ENCODE measurements at regions not wholly inside any gene's neighbourhood (a gene's known extent, or its start where the extent isn't known, plus 50 kb on each side); places are given as distances from the start of the nearest gene placed in this dataset.
A peak's percentile ranks its signal among the peaks of the same experiment; 100 is the strongest.
"Not testable (repeated sequence)": the region's sequence is repeated elsewhere in the genome, so short reads cannot be mapped to it uniquely, and the experiment has no call there.

DNA sequence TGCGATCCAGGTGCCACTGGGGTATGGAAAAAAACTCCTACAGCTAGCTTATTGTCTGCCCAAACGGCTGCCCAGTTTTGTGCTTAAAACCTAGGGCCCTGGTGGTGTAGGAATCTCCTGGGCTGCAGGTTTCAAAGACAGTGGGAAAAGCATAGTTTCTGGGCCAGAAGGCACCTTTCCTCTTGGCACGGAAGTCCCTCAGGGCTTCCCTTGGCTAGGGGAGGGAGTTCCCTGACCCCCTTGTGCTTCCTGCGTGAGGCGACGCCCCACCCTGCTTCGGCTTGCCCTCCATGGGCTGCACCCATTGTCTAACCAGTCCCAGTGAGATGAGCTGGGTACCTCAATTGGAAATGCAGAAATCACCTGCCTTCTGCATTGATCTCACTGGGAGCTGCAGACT lies 135.0 kb downstream of the CXCL12 start:
- H3K27me3 ChIP-seq (ENCODE audit: low read depth, low read length); H3K36me3 ChIP-seq (replicated peaks; ENCODE audit: low read depth, low read length); H2AFZ ChIP-seq (ENCODE audit: low read depth, low read length); H3K9ac ChIP-seq (ENCODE audit: low read length); H3K4me3 ChIP-seq (ENCODE audit: low read length); H3K9me3 ChIP-seq (ENCODE audit: insufficient read depth, low read length); H3K27ac ChIP-seq (ENCODE audit: low read length); H3K79me2 ChIP-seq (ENCODE audit: low read length); H4K20me1 ChIP-seq (ENCODE audit: insufficient read depth, low read length); H3K4me1 ChIP-seq (ENCODE audit: low read length): not testable (repeated sequence)
- H3K4me2 ChIP-seq (ENCODE audit: low read length) = peak overlapping the region; percentile 20; the same call in 1 of the 2 replicates

GRCh38 chr10:44249490-44249889 lies 135.4 kb downstream of the CXCL12 start:
- Histone ChIP-seq H3K9ac (ENCODE audit: low read length) (no peak overlapping the region), H3K4me3 (ENCODE audit: low read length) (no peak overlapping the region), H2AFZ (ENCODE audit: low read depth, low read length) (no peak overlapping the region)

GRCh38 chr10:44246700-44247099 lies 138.2 kb downstream of the CXCL12 start:
- H3K27me3 ChIP-seq (ENCODE audit: low read depth, low read length); H3K36me3 ChIP-seq (replicated peaks; ENCODE audit: low read depth, low read length); H3K4me1 ChIP-seq (ENCODE audit: low read length); H3K9ac ChIP-seq (ENCODE audit: low read length); H2AFZ ChIP-seq (ENCODE audit: low read depth, low read length); H4K20me1 ChIP-seq (ENCODE audit: insufficient read depth, low read length); H3K27ac ChIP-seq (ENCODE audit: low read length); H3K9me3 ChIP-seq (ENCODE audit: insufficient read depth, low read length); H3K4me3 ChIP-seq (ENCODE audit: low read length); H3K4me2 ChIP-seq (ENCODE audit: low read length); H3K79me2 ChIP-seq (ENCODE audit: low read length): not testable (repeated sequence)

More at GRCh38 chr10:44249490-44249889, 135.4 kb downstream of the CXCL12 start:
- Histone ChIP-seq H3K27ac (ENCODE audit: low read length) (no peak overlapping the region), H3K27me3 (ENCODE audit: low read depth, low read length) (no peaks in the 10 kb centered on the region), H3K79me2 (ENCODE audit: low read length) (no peaks in the 10 kb centered on the region), H3K4me1 (ENCODE audit: low read length) (no peaks in the 10 kb centered on the region; the same call in 1 of the 2 replicates), H3K4me2 (ENCODE audit: low read length) (peak overlapping the region; percentile 20; the same call in 1 of the 2 replicates), H3K36me3 (replicated peaks; ENCODE audit: low read depth, low read length) (no peaks in the 10 kb centered on the region), H4K20me1 (ENCODE audit: insufficient read depth, low read length) (no peaks in the 10 kb centered on the region), H3K9me3 (ENCODE audit: insufficient read depth, low read length) (no peaks in the 10 kb centered on the region)
- no peak for TF ChIP-seq EZH2phosphoT487 (IDR thresholded peaks at IDR 0.05; ENCODE audit: low read depth)
- TF ChIP-seq, protein P1, sequence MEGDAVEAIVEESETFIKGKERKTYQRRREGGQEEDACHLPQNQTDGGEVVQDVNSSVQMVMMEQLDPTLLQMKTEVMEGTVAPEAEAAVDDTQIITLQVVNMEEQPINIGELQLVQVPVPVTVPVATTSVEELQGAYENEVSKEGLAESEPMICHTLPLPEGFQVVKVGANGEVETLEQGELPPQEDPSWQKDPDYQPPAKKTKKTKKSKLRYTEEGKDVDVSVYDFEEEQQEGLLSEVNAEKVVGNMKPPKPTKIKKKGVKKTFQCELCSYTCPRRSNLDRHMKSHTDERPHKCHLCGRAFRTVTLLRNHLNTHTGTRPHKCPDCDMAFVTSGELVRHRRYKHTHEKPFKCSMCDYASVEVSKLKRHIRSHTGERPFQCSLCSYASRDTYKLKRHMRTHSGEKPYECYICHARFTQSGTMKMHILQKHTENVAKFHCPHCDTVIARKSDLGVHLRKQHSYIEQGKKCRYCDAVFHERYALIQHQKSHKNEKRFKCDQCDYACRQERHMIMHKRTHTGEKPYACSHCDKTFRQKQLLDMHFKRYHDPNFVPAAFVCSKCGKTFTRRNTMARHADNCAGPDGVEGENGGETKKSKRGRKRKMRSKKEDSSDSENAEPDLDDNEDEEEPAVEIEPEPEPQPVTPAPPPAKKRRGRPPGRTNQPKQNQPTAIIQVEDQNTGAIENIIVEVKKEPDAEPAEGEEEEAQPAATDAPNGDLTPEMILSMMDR (IDR thresholded peaks at IDR 0.05; ENCODE audit: low read depth, low read length) = no peak

GRCh38 chr10:44246287-44246686 lies 138.6 kb downstream of the CXCL12 start:
- not testable (repeated sequence) for H3K36me3 ChIP-seq (replicated peaks; ENCODE audit: low read depth, low read length); H3K4me3 ChIP-seq (ENCODE audit: low read length); H3K9me3 ChIP-seq (ENCODE audit: insufficient read depth, low read length); H3K79me2 ChIP-seq (ENCODE audit: low read length); H3K27me3 ChIP-seq (ENCODE audit: low read depth, low read length); H4K20me1 ChIP-seq (ENCODE audit: insufficient read depth, low read length); H2AFZ ChIP-seq (ENCODE audit: low read depth, low read length); H3K4me2 ChIP-seq (ENCODE audit: low read length); H3K9ac ChIP-seq (ENCODE audit: low read length); H3K27ac ChIP-seq (ENCODE audit: low read length); H3K4me1 ChIP-seq (ENCODE audit: low read length)

DNA sequence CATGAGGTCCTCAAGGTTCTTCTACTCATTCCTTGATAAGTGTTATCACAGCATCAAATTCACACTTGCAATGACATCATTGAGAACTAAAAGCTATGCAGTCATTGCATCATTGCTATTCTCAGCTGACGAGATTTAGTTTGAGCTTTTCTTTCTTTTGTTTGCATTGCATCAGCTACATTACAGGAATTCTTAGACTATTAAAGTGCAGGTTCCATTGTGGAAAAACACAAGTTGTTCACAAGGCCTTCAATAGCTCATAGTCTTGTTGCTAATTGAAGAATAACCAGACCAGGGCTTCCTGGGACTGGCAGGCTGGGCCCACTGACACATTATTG lies 139.3 kb downstream of the CXCL12 start:
- no peak overlapping the region for H2AFZ ChIP-seq (ENCODE audit: low read depth, low read length)
- H3K27me3 ChIP-seq (ENCODE audit: low read depth, low read length) = no peaks in the 10 kb centered on the region
- no peak overlapping the region for H3K9ac ChIP-seq (ENCODE audit: low read length)
- H3K4me3 ChIP-seq (ENCODE audit: low read length) = no peak overlapping the region
- no peaks in the 10 kb centered on the region for H3K9me3 ChIP-seq (ENCODE audit: insufficient read depth, low read length)
- H3K4me2 ChIP-seq (ENCODE audit: low read length) = no peak overlapping the region
- H3K27ac ChIP-seq (ENCODE audit: low read length) = no peak overlapping the region
- no peaks in the 10 kb centered on the region for H4K20me1 ChIP-seq (ENCODE audit: insufficient read depth, low read length)
- H3K4me1 ChIP-seq (ENCODE audit: low read length) = no peaks in the 10 kb centered on the region; the same call in 1 of the 2 replicates
- no peak for TF ChIP-seq EZH2phosphoT487 (IDR thresholded peaks at IDR 0.05; ENCODE audit: low read depth)
- TF ChIP-seq, protein P1 (IDR thresholded peaks at IDR 0.05; ENCODE audit: low read depth, low read length) = no peak
- no peaks in the 10 kb centered on the region for H3K79me2 ChIP-seq (ENCODE audit: low read length)
- H3K36me3 ChIP-seq (replicated peaks; ENCODE audit: low read depth, low read length) = no peaks in the 10 kb centered on the region
